ENCODE measurements at regions not wholly inside any gene's neighbourhood (a gene's known extent, or its start where the extent isn't known, plus 50 kb on each side); places are given as distances from the start of the nearest gene placed in this dataset.

GRCh38 chr18:65409261-65409660 is 341.6 kb upstream of the CDH7 start:
- TF ChIP-seq ZNF8 (CRISPR knock-in tag; IDR thresholded peaks at IDR 0.05), result no peak
- TF ChIP-seq ZFP3 (CRISPR knock-in tag; IDR thresholded peaks at IDR 0.05), result no peak
- TF ChIP-seq CSRNP3 (CRISPR knock-in tag; IDR thresholded peaks at IDR 0.05), result no peak
- no peak for TF ChIP-seq TCF4 (CRISPR knock-in tag; IDR thresholded peaks at IDR 0.05; ENCODE audit: borderline replicate concordance)
- no peak for TF ChIP-seq TSHZ2 (CRISPR knock-in tag; IDR thresholded peaks at IDR 0.05)
- TF ChIP-seq PATZ1 (CRISPR knock-in tag; IDR thresholded peaks at IDR 0.05; ENCODE audit: borderline replicate concordance), result no peak
- no peak for TF ChIP-seq ESRRG (CRISPR knock-in tag; IDR thresholded peaks at IDR 0.05)
- no peak for TF ChIP-seq OSR1 (CRISPR knock-in tag; IDR thresholded peaks at IDR 0.05)
- no peak for ATAC-seq

GRCh38 chr18:65403534-65403933 is 347.3 kb upstream of the CDH7 start:
- TF ChIP-seq ISL1 (CRISPR knock-in tag; IDR thresholded peaks at IDR 0.05) (no peak), OSR1 (CRISPR knock-in tag; IDR thresholded peaks at IDR 0.05) (no peak), PATZ1 (CRISPR knock-in tag; IDR thresholded peaks at IDR 0.05; ENCODE audit: borderline replicate concordance) (no peak), ZNF70 (CRISPR knock-in tag; IDR thresholded peaks at IDR 0.05) (no peak), ZFP3 (CRISPR knock-in tag; IDR thresholded peaks at IDR 0.05) (no peak), ZC3H10 (CRISPR knock-in tag; IDR thresholded peaks at IDR 0.05) (no peak)
- no peak for ATAC-seq

- no peak for ATAC-seq
- TF ChIP-seq RARB (CRISPR knock-in tag; IDR thresholded peaks at IDR 0.05) (no peak), ZC3H10 (CRISPR knock-in tag; IDR thresholded peaks at IDR 0.05) (no peak), POU6F1 (CRISPR knock-in tag; IDR thresholded peaks at IDR 0.05; ENCODE audit: borderline replicate concordance, low read depth) (no peak), ZNF565 (CRISPR knock-in tag; conservative IDR thresholded peaks at IDR 0.05; ENCODE audit: low read depth) (no peak), PATZ1 (CRISPR knock-in tag; IDR thresholded peaks at IDR 0.05; ENCODE audit: borderline replicate concordance) (no peak), CREB5 (CRISPR knock-in tag; IDR thresholded peaks at IDR 0.05; ENCODE audit: low read depth) (no peak), TOX (CRISPR knock-in tag; IDR thresholded peaks at IDR 0.05; ENCODE audit: borderline replicate concordance) (no peak), CSDC2 (CRISPR knock-in tag; IDR thresholded peaks at IDR 0.05) (no peak), TCF4 (CRISPR knock-in tag; IDR thresholded peaks at IDR 0.05; ENCODE audit: borderline replicate concordance) (no peak), ZFP3 (CRISPR knock-in tag; IDR thresholded peaks at IDR 0.05) (no peak), CSRNP3 (CRISPR knock-in tag; IDR thresholded peaks at IDR 0.05) (no peak), ZFP30 (CRISPR knock-in tag; IDR thresholded peaks at IDR 0.05) (no peak), SNAI2 (CRISPR knock-in tag; IDR thresholded peaks at IDR 0.05) (no peak), ZNF70 (CRISPR knock-in tag; IDR thresholded peaks at IDR 0.05) (no peak), OSR1 (CRISPR knock-in tag; IDR thresholded peaks at IDR 0.05) (no peak), ARNTL (CRISPR knock-in tag; IDR thresholded peaks at IDR 0.05; ENCODE audit: borderline replicate concordance, low read depth) (no peak), ZNF8 (CRISPR knock-in tag; IDR thresholded peaks at IDR 0.05) (no peak), BACH2 (CRISPR knock-in tag; IDR thresholded peaks at IDR 0.05; ENCODE audit: borderline replicate concordance) (no peak), ESRRG (CRISPR knock-in tag; IDR thresholded peaks at IDR 0.05) (no peak)
These were observed 351.7 kb upstream of the CDH7 start for GRCh38 chr18:65399091-65399490.
